Stimulated activated CD8-positive, alpha-beta memory T cell treated with anti-CD3 and anti-CD28 coated beads, Interleukin-7, amount 100 ng/mL, for 4 hours (primary cell): ENCODE measurements at regions not wholly inside any gene's neighbourhood (a gene's known extent, or its start where the extent isn't known, plus 50 kb on each side); places are given as distances from the start of the nearest gene placed in this dataset.
"Not testable (repeated sequence)": the region's sequence is repeated elsewhere in the genome, so short reads cannot be mapped to it uniquely, and the experiment has no call there.

Source experiments
- DNase-seq, 2 donors: peaks; one replicate each; pipeline ENCODE4 v3.0.0-alpha.2; 2020; ENCODE audit warnings: low read depth in 2 of 2

DNA sequence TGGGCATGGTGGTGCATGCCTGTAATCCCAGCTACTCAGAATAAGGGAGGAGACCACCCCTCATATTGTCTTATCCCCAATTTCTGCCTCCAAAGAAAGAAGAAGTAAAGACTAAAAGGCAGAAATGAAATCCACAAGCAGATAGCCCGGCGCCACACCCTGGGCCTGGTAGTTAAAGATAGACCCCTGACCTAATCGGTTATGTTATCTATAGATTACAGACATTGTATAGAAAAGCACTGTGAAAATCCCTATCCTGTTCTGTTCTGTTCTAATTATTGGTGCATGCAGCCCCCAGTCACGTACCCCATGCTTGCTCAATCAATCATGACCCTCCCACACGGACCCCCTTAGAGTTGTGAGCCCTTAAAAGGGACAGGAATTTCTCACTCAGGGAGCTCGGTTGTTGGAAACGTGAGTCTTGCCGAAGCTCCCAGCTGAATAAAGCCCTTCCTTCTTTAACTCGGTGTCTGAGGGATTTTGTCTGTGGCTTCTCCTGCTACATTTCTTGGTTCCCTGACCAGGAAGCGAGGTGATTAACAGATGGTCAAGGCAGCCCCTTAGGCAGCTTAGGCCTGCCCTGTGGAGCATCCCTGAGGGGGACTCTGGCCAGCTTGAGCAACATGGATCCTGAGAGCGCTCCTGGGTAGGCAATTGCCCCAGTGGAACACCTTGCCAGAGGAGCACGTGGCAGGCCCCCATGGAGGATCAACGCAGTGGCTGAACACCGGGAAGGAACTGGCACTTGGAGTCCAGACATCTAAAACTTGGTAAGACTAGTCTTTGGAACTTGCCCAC is 188.7 kb upstream of the NDUFV2 start:
- DNase-seq: not testable (repeated sequence)

DNA sequence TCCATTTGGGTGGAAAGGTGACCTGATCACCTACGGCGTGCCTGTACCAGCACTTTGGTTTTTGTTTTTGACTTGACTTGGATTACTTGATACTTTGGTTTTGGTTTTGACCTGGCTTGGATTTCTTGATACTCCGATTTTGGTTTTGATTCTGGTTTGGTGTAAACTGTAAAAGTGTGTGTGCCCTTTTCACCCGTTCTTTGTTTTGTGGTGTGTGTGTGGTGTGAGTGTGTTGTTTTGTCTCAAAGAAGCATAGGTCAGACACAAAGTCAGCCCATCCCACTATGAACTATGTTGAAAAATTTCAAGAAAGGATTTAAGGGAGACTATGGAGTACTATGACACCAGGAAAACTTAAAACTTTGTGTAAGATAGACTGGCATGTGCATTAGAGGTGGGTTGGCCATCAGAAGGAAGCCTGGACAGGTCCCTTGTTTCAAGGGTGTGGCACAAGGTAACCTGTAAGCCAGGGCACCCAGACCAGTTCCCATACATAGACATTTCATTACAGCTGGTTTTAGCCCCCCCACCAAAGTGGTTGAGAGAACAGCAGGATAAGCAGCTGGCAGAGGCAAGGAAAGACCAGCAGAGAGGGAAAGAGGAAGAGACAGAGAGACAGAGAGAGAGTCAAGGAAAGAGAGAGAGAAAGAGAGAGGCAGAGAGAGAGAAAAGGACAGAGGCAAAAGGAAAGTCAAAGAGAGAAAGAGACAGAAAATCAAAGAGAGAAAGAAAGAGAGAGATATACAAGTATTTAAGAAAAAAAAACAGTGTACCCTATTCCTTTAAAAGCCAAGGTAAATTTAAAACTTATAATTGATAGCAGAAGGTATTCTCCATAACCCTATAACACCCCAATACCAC is 187.9 kb upstream of the NDUFV2 start:
- not testable (repeated sequence) for DNase-seq

DNA sequence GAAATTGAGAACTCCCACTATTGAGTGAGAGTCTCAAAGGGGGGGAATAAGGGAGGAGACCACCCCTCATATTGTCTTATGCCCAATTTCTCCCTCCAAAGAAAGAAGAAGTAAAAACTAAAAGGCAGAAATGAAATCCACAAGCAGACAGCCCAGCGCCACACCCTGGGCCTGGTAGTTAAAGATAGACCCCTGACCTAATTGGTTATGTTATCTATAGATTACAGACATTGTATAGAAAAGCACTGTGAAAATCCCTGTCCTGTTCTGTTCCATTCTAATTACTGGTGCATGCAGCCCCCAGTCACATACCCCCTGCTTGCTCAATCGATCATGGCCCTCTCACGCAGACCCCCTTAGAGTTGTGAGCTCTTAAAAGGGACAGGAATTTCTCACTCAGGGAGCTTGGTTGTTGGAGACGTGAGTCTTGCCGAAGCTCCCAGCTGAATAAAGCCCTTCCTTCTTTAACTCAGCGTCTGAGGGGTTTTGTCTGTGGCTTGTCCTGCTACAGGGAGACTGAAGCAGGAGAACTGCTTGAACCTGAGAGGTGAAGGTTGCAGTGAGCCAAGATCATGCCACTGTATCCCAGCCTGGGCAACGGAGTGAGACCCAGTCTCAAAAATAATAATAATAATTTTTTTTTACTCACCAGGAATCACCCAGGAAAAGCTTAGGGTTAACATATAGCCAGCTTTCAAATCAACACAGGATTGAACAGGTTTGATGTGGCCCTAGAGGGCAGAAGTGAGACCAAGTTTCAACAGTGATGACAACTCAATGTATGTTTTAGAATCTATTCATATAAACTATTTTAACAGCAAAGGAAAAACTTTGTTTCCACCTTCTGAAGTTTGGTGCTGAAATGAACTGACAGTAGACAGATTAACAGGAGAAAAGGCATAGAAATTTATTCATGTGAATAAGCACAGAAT is 181.4 kb upstream of the NDUFV2 start:
- not testable (repeated sequence) for DNase-seq

DNA sequence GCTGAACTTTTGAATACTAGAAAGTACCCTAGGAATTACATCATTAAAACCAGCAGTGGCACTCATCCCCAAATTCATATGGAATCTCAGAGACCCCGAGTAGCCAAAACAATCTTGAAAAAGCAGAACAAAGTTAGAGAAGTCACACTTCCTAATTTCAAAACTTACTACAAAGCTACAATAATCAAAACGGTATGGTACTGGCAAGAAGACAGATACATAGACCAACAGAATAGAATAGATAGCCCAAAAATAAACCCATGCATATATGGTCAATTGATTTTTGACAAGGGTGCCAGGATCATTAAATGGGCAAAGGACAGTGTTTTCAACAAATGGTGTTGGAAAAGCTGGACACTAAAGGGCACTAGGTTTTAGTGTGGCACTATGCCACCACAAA is 176.0 kb upstream of the NDUFV2 start:
- DNase-seq: no peak

DNA sequence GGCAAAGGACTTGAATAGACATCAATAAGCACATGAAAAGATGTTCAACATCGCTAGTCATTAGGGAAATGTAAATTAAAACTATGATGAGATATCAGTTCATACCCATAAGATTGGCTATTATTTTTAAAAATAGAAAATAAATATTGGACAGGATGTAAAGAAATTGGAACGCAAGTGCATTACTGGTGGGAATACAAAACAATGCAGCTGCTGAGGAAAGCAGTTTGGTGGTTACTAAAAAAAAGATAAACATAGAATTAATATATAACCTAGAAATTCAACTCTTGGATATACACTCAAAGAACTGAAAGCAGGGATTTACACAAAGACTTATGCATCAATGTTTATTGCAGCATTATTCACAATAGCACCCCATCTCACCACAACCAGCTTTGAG is 174.5 kb upstream of the NDUFV2 start:
- no peak for DNase-seq

DNA sequence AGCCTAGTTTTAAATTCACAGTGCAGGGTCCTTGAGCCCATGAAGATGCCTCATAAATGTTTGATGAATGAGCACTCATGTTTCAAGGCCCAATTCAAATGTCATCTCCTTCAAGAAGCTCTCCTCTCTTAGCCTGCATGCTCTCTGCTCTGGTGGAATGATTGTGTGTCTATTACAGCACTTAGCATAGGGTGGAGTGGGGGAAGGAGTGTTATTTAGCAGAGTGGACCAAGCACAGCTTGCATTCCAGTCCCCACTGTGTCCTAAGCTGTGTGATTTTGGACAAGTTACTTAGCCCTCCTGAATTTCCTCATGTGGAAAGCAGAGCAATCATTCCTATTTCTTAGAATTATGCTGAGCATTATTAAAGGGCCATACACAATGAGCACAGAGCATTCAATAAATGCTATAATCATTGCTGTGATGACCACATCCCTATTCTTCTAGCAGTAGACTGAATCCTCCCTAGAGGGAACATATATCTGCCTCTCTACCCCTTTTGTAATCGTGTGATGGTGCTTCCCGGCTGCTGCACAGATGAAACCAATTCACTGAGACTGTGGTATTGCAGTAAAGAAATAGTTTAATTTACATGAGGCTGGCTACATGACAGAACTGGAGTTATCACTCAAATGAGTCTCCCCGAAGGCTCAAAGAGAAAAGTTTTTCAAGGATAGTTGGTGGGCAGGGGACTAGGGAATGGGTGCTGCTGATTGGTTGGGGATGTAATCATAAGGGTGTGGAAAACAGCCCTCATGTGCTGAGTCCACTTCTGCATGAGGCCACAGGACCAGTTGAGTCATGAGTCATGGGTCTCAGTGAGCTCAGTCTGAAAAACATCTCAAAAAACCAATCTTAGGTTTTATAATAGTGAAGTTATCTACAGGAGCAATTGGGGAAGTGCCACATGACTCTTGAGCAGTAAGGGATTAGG is 173.4 kb upstream of the NDUFV2 start:
- no peak for DNase-seq

DNA sequence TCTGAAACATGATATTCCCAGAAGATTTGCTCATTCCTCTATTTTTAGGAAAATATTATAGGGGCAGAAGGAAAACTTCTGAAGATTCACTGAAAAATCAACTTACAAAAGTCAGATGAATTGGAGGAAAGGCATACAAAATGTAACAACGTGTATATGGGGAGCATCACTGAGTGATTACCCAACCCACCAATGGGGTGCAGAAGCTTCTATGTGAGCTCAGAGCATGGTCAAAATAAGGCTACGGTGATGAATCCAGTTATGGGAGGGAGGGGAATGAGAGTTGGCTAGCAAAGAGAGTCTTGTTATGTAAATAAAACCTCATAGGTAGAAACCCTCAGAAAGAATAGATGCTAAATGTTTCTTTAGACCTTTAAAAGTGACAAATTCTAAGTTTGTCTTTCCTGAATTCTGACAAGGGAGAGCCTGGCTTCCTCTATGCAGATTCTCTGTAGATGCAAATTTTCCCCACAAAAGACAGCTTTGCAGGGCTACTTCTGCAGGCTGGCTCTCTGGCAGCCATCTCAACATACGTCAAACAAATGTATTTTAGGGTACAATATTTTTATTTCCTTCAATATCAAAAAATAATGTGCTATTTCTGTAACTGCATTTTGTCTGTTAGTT is 171.4 kb upstream of the NDUFV2 start:
- DNase-seq: no peak

DNA sequence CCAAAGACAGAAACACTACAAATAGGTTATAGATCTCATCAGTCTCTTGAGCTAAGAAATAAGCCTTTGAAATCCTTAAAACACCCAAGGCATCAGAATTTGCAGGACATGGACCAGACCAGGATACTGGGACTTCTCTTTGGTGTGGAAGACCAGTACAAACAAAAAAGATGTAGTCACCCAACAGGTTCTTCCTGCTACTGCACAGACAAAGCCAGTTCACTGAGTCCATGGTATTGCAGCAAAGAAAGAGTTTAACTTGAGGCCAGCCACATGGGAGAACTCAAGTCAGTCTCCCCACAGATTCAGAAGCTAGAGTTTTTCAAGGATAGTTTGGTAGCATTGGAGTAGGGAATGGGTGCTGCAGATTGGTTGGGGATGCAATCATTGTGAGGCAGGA is 169.6 kb upstream of the NDUFV2 start:
- no peak for DNase-seq

DNA sequence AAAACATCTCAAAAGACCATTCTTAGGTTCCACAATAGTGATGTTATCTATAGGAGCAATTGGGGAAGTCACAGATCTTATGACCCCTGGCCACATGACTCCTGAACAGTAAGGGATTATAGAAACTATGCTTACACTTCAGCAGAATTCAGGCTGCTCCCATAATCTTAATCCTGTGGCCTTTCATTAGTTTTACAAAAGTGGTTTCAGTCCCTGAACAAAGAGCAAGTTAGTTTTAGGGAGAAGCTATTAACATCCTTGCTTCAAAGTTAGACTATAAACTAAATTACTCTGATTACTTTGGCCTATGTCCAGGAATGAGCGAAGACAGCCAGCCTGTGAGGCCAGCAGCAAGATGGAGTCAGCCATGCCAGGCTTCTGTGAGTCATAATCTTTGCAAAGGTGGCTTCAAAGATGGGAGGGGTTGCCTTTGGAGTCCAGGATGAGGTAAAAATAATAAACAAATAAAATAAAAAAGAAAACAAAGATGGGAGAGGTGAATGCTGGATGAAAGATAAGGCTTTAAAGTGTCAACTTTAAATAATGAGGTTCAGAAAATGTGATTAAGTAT is 168.7 kb upstream of the NDUFV2 start:
- no peak for DNase-seq

DNA sequence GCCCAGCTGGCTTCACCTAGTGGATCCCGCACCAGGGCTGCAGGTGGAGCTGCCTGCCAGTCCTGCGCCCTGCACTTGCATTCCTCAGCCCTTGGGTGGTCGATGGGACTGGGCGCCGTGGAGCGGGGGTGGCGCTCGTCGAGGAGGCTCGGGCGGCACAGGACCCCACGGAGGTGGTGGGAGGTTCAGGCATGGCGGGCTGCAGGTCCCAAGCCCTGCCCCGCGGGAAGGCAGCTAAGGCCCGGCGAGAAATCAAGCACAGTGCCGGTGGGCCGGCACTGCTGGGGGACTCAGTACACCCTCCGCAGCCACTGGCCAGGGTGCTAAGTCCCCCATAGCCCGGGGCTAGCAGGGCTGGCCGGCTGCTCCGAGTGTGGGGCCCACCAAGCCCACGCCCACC is 167.2 kb upstream of the NDUFV2 start:
- not testable (repeated sequence) for DNase-seq

DNA sequence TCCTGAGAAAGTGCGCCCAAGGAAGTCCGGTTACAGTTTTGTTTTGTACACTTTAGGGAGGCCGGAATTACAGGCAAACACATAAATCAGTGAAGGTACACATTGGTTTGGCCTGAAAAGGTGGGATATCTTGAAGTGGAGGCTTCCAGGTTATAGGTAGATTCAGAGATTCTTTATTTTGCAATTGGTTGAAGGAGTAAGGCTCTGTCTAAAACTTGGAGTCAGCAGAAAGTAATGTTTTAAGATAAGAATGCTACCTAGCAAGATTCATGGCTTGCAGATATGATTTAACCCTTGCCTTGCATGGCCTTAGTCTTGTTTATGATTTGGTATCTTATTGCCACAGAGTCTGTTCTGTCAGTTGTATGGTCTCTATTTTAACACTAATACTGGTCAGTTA is 165.9 kb upstream of the NDUFV2 start:
- DNase-seq: no peak

DNA sequence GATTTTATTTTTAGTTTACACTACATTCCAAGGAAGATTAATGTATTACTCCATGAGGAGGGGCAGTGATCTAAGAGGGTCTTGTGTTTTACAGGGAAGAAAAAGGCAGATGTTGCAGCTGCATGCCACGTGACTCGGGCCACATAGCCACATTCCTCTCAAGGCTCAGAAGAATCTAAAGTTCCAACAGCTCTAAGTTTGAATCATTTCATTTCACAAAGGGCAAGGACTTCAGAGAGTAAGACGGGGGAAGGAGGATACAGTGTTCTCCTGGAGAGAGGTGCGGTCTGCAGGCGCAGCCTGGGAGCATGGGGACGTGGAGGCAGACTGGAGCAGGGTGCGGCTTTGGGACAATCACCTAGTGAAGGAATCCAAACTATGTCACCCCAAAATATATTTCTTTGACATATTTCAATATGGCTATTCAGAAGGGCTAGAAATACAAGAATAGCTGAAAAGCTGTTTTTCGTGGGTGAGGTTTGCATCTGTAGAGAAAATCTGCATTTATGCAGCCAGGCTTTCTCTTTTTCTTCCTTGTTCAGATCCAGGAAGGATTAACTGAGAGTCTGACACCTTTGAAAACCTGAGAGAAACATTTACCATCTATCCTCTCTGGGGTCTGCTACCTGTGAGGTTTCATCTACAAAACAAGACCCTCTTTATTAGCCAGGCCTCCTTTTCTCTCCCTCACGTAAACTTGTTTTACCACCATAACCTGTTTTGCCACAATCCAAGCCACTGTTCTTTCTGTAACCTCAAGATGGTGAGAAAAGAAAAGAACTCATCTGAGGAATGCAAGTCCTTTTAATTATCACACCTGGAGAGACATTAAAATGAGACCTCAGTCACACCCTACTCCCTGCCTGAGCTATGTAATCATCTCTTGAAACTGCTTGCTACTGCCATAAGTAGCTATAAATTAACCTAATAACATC is 165.1 kb upstream of the NDUFV2 start:
- no peak for DNase-seq

DNA sequence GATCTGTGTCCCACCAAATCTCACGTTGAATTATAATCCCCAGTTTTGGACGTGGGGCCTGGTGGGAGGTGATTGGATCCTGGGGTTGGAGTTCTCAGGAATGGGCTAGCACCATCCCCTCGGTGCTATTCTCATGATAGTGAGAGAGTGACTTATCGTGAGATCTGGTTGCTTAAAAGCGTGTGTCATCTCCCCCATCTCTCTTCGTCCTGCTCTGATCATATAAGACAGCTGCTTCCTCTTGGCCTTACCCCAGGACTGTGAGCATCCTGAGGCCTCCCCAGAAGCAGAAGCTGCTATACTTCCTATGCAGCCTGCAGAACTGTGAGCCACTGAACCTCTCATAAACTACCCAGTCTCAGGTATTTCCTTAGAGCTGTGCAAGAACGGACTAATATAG is 163.7 kb upstream of the NDUFV2 start:
- no peak for DNase-seq

DNA sequence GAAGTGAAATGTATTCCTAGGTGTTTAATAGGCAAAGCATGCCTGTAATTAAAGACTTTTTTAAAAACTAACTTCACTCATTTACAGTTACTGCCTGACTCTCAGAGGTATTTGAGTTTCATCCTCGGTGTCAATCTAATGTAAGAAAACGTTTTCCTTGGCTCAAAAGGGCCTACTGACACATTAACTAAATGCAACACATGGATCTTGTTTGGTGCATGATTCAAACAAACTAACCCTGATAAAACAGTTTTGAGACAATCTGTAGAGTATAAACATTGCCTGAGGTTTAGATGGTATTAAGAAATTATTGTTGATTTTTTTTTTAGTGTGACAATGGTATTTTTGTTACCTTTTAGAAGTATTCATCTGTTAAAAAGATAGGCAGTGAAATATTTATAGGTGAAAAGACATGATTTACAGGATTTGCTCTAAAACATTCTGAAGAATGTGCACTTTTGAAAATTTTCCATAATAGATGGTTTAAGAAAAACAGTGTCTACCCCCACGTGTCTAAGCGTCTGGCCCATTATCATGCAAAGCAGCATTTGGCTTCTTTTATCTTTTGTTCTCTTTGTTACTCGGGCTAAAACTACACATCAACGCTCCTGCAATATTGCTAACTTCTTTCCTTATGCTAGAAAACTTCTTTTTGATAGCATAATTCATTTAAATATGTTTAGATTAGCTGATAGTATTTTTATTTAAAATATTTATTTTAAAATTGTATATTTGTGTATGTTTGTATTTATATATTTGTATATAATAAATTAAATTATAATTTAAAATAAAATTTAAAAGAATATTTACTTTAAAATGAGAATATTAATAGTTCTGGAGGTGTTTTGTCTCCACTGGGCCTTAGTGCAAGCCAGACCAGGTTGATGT is 160.2 kb upstream of the NDUFV2 start:
- DNase-seq: no peak

DNA sequence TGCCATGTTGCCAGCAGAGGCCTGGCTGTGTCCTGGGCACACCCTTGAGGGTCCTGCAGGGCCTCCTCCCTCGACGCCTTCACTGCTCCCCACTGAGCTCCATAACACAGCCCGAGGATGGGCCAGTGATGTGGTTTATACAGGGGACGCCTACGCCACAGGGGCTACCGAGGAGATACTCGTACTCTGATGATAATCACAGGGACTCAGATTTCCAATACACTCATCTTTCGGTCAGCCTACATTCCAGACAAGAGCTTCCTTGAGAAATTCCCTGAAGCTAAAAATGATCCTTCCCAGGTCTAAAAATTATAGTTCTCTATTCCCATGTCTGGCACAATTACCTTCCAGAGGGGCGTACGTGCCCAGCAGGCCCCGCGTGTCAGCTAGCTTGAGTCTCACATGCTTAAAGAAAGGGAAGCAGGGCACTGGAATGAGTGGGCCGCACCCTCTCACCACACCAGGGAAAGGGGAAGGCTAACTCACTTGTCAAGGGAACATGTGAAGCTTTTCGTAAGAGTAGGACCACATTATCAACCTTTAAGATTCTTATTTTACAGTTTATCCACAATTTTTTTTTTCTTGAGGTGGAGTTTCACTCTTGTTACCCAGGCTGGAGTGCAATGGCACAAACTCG is 159.5 kb upstream of the NDUFV2 start:
- DNase-seq: no peak

DNA sequence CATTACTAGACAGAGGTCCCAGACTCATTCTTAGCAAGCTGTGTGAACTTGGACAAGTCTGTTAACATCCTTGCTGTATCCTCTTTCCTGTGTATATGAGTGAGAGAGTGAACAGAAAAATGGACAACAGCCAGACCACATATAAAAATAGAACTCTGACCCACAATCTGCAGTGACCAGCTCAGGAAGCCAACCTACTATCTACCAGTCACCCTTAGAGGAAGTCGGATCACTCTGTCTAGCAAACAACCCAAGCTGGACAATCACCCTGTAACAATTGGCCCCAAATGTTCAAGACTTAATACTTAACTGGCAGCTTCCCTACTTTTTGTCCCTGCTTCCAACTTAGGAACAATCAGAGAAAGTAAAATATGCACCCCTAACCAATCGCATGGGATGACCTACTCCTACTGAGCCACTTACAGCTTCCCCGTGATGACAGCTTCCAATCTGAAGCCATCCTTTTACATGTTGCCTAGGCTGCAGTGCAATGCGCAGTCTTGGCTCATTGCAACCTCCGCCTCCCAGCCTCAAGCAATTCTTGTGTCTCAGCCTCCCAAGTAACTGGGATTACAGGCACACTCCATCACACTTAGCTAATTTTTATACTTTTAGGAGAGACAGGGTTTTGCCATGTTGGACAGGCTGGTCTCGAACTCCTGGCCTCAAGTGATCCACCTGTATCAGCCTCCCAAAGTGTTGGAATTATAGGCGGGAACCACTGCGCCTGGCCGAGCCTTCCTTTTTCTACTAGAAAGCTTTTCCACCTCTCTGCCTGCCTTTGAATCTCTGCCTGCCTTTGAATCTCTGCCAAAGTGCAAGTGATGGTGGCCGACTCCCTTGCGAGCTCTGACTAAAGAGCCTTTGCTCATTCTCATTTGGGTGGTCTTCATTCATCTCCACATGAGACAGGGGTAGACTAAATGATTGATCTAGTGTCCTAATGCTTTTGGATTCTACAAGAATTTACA is 158.3 kb upstream of the NDUFV2 start:
- DNase-seq: no peak
